ENCODE measurements at regions not wholly inside any gene's neighbourhood (a gene's known extent, or its start where the extent isn't known, plus 50 kb on each side); places are given as distances from the start of the nearest gene placed in this dataset.

DNA sequence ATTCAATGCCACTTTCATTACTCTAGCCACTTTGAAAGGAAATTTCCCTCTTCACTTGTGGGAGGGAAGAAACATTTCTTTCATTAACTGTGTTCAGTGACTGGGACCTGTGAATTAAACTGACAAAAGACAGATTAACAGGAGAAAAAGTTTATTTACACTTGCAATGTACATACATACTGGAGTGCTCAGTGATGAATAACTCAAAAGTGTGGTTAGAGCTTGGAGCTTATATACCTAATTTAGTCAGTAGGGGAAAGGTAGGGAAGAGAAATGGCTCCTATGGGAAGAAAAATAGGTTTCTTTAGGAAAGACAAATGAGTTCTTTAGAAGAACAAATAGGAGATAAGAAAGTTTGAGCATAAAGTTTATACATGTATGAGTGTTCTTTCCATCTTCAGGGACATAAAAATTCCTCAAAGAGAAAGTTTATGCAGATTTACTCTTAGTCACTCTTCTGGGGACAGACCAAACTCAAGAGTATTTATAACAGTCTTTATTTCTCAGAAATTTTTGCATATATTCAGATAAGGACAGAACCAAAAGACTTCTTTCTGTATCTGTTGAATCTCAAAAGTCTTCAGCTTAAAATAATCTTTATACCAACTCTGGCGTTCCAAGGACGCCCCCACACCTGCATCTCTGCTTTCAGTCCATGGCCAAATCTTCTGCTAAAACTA lies 120.0 kb upstream of the RAI14 start:
- no peak for TF ChIP-seq CTCF (IDR thresholded peaks at IDR 0.05; ENCODE audit: unreplicated experiment)
- H3K27ac Mint-ChIP-seq, result peak overlapping the region; percentile 18
- no peaks in the 10 kb centered on the region for H3K36me3 Mint-ChIP-seq (ENCODE audit: insufficient read depth)
- no peaks in the 10 kb centered on the region for H3K27me3 Mint-ChIP-seq
- no peak overlapping the region for H3K4me3 Mint-ChIP-seq (ENCODE audit: low read depth)
- peaks cover 19% of the 10 kb centered on the region for H3K4me1 Mint-ChIP-seq (ENCODE audit: low read depth)
- no peak for DNase-seq (ENCODE audit: low spot score, unreplicated experiment)
- peaks cover 5% of the 10 kb centered on the region for H3K9me3 Mint-ChIP-seq (ENCODE audit: low read depth)

GRCh38 chr5:34536699-34537098 lies 119.4 kb upstream of the RAI14 start:
- Mint-ChIP-seq H3K27me3 (no peaks in the 10 kb centered on the region), H3K9me3 (ENCODE audit: low read depth) (peaks cover 10% of the 10 kb centered on the region), H3K4me3 (ENCODE audit: low read depth) (no peak overlapping the region), H3K27ac (no peak overlapping the region), H3K4me1 (ENCODE audit: low read depth) (peaks cover 20% of the 10 kb centered on the region), H3K36me3 (ENCODE audit: insufficient read depth) (no peaks in the 10 kb centered on the region)
- no peak for TF ChIP-seq CTCF (IDR thresholded peaks at IDR 0.05; ENCODE audit: unreplicated experiment)
- DNase-seq (ENCODE audit: low spot score, unreplicated experiment), result no peak

- TF ChIP-seq CTCF (IDR thresholded peaks at IDR 0.05; ENCODE audit: unreplicated experiment), result no peak
- no peak for DNase-seq (ENCODE audit: low spot score, unreplicated experiment)
- Mint-ChIP-seq H3K9me3 (ENCODE audit: low read depth) (peaks cover 17% of the 10 kb centered on the region), H3K36me3 (ENCODE audit: insufficient read depth) (no peaks in the 10 kb centered on the region), H3K27me3 (no peaks in the 10 kb centered on the region), H3K4me3 (ENCODE audit: low read depth) (no peak overlapping the region), H3K4me1 (ENCODE audit: low read depth) (peaks cover 21% of the 10 kb centered on the region), H3K27ac (no peak overlapping the region)
These were observed 118.0 kb upstream of the RAI14 start for GRCh38 chr5:34538026-34538672.

DNA sequence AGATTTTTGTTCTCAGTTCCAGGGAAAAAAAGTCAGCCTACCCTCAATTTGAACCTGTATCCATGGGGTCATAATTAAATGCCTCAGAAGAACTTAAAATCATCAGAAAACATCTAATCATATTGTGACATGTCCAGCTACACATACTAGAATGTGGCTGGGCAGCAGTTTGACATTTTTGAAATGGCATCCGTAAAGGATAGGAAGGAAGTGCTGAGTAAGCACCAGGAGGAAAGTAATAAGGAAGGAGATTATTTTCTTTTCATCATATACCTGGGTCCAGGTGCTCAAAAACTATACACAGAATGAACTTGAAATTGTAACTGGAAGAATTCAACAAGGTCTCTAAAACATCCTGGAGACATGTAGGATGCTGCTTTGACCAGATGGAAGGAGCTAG lies 116.9 kb upstream of the RAI14 start:
- no peak for DNase-seq (ENCODE audit: low spot score, unreplicated experiment)
- Mint-ChIP-seq H3K27ac (no peak overlapping the region), H3K27me3 (no peaks in the 10 kb centered on the region), H3K36me3 (ENCODE audit: insufficient read depth) (no peaks in the 10 kb centered on the region), H3K9me3 (ENCODE audit: low read depth) (peaks cover 27% of the 10 kb centered on the region), H3K4me1 (ENCODE audit: low read depth) (peaks cover 19% of the 10 kb centered on the region), H3K4me3 (ENCODE audit: low read depth) (no peak overlapping the region)
- no peak for TF ChIP-seq CTCF (IDR thresholded peaks at IDR 0.05; ENCODE audit: unreplicated experiment)

- no peaks in the 10 kb centered on the region for H3K27me3 Mint-ChIP-seq
- H3K4me3 Mint-ChIP-seq (ENCODE audit: low read depth), result no peak overlapping the region
- peaks cover 32% of the 10 kb centered on the region for H3K9me3 Mint-ChIP-seq (ENCODE audit: low read depth)
- DNase-seq (ENCODE audit: low spot score, unreplicated experiment), result no peak
- H3K4me1 Mint-ChIP-seq (ENCODE audit: low read depth), result peaks cover 8% of the 10 kb centered on the region
- no peak for TF ChIP-seq CTCF (IDR thresholded peaks at IDR 0.05; ENCODE audit: unreplicated experiment)
- H3K27ac Mint-ChIP-seq, result no peak overlapping the region
- no peaks in the 10 kb centered on the region for H3K36me3 Mint-ChIP-seq (ENCODE audit: insufficient read depth)
These were observed 115.1 kb upstream of the RAI14 start for GRCh38 chr5:34541067-34541466.
